MM.1S (cell line): ENCODE measurements at regions not wholly inside any gene's neighbourhood (a gene's known extent, or its start where the extent isn't known, plus 50 kb on each side); places are given as distances from the start of the nearest gene placed in this dataset.

Experiments used
- DNase-seq: peaks from one replicate; pipeline ENCODE4 v3.0.0-alpha.2; 2015
- H2AFZ ChIP-seq: fragments of 300-600 bp; sonication (generic); 2 replicates; pipeline ENCODE4 v1.6.0; 2016; ENCODE audit warnings: antibody characterized with exemption, low read length
- H3F3A ChIP-seq: fragments of 300-600 bp; sonication (generic); 2 replicates; pipeline ENCODE4 v1.6.1; 2016; ENCODE audit warnings: mild to moderate bottlenecking, antibody characterized with exemption, low read length, moderate library complexity, mixed read lengths; ENCODE audit not compliant: insufficient read depth
- H3K27ac ChIP-seq: fragments of 300-600 bp; sonication (generic); 2 replicates; pipeline ENCODE4 v1.5.1; 2016; ENCODE audit warnings: mild to moderate bottlenecking, low read length
- H3K27me3 ChIP-seq: fragments of 300-600 bp; sonication (generic); replicated peaks from 2 replicates; pipeline ENCODE4 v1.6.0; 2016; ENCODE audit warnings: low read length; ENCODE audit not compliant: insufficient read depth
- H3K36me3 ChIP-seq: fragments of 300-600 bp; sonication (generic); replicated peaks from 2 replicates; pipeline ENCODE4 v1.6.1; 2016; ENCODE audit warnings: mild to moderate bottlenecking, low read length, mixed read lengths; ENCODE audit not compliant: insufficient read depth
- H3K4me1 ChIP-seq: fragments of 300-600 bp; sonication (generic); 2 replicates; pipeline ENCODE4 v1.6.1; 2016; ENCODE audit warnings: low read length, mixed read lengths
- H3K4me2 ChIP-seq: fragments of 300-600 bp; sonication (generic); 2 replicates; pipeline ENCODE4 v1.6.0; 2016; ENCODE audit warnings: low read depth, low read length
- H3K4me3 ChIP-seq: fragments of 300-600 bp; sonication (generic); 2 replicates; pipeline ENCODE4 v1.5.1; 2016; ENCODE audit warnings: low read length, mixed read lengths
- H3K79me2 ChIP-seq: fragments of 300-600 bp; sonication (generic); 2 replicates; pipeline ENCODE4 v1.6.1; 2016; ENCODE audit warnings: mixed run types, low read length, mixed read lengths
- H3K9ac ChIP-seq: fragments of 300-600 bp; sonication (generic); 2 replicates; pipeline ENCODE4 v1.6.1; 2016; ENCODE audit warnings: low read length, mixed read lengths
- H3K9me2 ChIP-seq: fragments of 300-600 bp; sonication (generic); replicated peaks from 2 replicates; pipeline ENCODE4 v1.6.1; 2016; ENCODE audit warnings: mild to moderate bottlenecking, low read length, mixed read lengths; ENCODE audit not compliant: insufficient read depth
- H3K9me3 ChIP-seq: fragments of 300-600 bp; sonication (generic); replicated peaks from 2 replicates; pipeline ENCODE4 v1.6.1; 2016; ENCODE audit warnings: mild to moderate bottlenecking, low read length, mixed read lengths; ENCODE audit not compliant: insufficient read depth
- H4K20me1 ChIP-seq: fragments of 300-600 bp; sonication (generic); 2 replicates; pipeline ENCODE4 v1.6.1; 2016; ENCODE audit warnings: mild to moderate bottlenecking, low read length, moderate library complexity, mixed read lengths; ENCODE audit not compliant: insufficient read depth
- CTCF ChIP-seq: fragments of 300-600 bp; sonication (generic); IDR thresholded peaks from 2 replicates; pipeline ENCODE4 v1.5.1; 2016; ENCODE audit warnings: antibody characterized with exemption, low read length, mixed read lengths
- EZH2 ChIP-seq: fragments of 300-600 bp; sonication (generic); optimal IDR thresholded peaks from 2 replicates; pipeline ENCODE3; 2017; ENCODE audit warnings: low read depth, mild to moderate bottlenecking, antibody characterized with exemption, low read length, mixed read lengths
- EZH2phosphoT487 ChIP-seq: fragments of 300-600 bp; sonication (generic); IDR thresholded peaks from 2 replicates; pipeline ENCODE4 v1.6.1; 2018; ENCODE audit warnings: antibody characterized with exemption, low read length

- Histone ChIP-seq H3K4me1 (peaks cover 23% of the 10 kb centered on the region), H3K9me2 (no peaks in the 10 kb centered on the region), H3K36me3 (no peaks in the 10 kb centered on the region), H2AFZ (peak overlapping the region; percentile 51; the same call in 1 of the 2 replicates), H3K9me3 (no peaks in the 10 kb centered on the region), H3K4me2 (peak overlapping the region; percentile 33; the same call in 1 of the 2 replicates), H3K79me2 (no peaks in the 10 kb centered on the region), H3F3A (0 out of 2 replicates have a peak, but pooled peaks cover 3% of the 10 kb centered on the region), H4K20me1 (no peaks in the 10 kb centered on the region), H3K9ac (no peak overlapping the region), H3K27ac (peak overlapping the region; percentile 43; the same call in 1 of the 2 replicates), H3K27me3 (peaks cover 4% of the 10 kb centered on the region; the same call in 1 of the 2 replicates), H3K4me3 (no peak overlapping the region)
- TF ChIP-seq CTCF = no peak
- no peak for TF ChIP-seq EZH2
- TF ChIP-seq EZH2phosphoT487 = no peak
- peak; percentile 46 for DNase-seq
Observed at GRCh38 chr1:34361781-34362357, 185.2 kb downstream of the C1orf94 start.

DNA sequence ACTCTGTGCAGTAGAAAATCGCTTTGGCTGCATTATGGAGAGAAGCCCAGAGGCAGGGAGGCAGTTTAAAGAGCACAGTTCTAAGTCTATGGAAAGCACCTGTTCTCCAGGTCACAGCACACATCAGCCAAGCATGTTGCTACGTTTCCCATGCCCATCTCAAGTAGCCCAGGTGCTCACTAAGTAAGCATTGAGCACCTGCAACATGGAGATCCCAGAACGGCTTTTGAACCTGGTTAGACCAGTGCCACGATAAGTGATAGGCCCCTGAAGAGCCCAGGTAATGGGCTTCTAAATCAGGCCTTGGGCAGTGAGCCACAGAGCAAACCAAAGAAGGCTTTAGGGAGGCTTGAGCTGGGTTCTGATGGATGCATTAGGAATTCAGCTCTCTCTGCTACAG, 186.2 kb downstream of the C1orf94 start:
- Histone ChIP-seq H3K9me3 (no peaks in the 10 kb centered on the region), H3K27ac (no peak overlapping the region), H3K4me2 (no peak overlapping the region), H2AFZ (no peak overlapping the region), H3K9ac (no peak overlapping the region), H4K20me1 (no peaks in the 10 kb centered on the region), H3F3A (0 out of 2 replicates have a peak, but pooled peaks cover 3% of the 10 kb centered on the region), H3K4me1 (peaks cover 23% of the 10 kb centered on the region), H3K9me2 (no peaks in the 10 kb centered on the region), H3K4me3 (no peak overlapping the region), H3K79me2 (no peaks in the 10 kb centered on the region), H3K27me3 (peaks cover under 1% of the 10 kb centered on the region; the same call in 1 of the 2 replicates), H3K36me3 (no peaks in the 10 kb centered on the region)
- no peak for DNase-seq
- TF ChIP-seq CTCF = no peak
- no peak for TF ChIP-seq EZH2phosphoT487
- TF ChIP-seq EZH2 = no peak

GRCh38 chr1:34363447-34363846, 186.7 kb downstream of the C1orf94 start:
- Histone ChIP-seq H3K36me3 (no peaks in the 10 kb centered on the region), H3K4me3 (no peak overlapping the region), H3K27me3 (peaks cover 4% of the 10 kb centered on the region; the same call in 1 of the 2 replicates), H3K9me2 (no peaks in the 10 kb centered on the region), H3K4me2 (no peak overlapping the region), H3F3A (0 out of 2 replicates have a peak, but pooled peaks cover 3% of the 10 kb centered on the region), H3K9ac (no peak overlapping the region), H3K4me1 (peaks cover 23% of the 10 kb centered on the region), H3K27ac (no peak overlapping the region), H4K20me1 (no peaks in the 10 kb centered on the region), H3K79me2 (no peaks in the 10 kb centered on the region), H3K9me3 (no peaks in the 10 kb centered on the region), H2AFZ (no peak overlapping the region)
- no peak for TF ChIP-seq EZH2
- no peak for TF ChIP-seq CTCF
- TF ChIP-seq EZH2phosphoT487 = no peak
- DNase-seq = no peak
